ENCODE measurements at regions not wholly inside any gene's neighbourhood (a gene's known extent, or its start where the extent isn't known, plus 50 kb on each side); places are given as distances from the start of the nearest gene placed in this dataset.

GRCh38 chr1:57696043-57696442 is 272.2 kb upstream of the DAB1 start:
- no peak for DNase-seq

GRCh38 chr1:57686306-57686705 is 262.4 kb upstream of the DAB1 start:
- no peak for DNase-seq

DNA sequence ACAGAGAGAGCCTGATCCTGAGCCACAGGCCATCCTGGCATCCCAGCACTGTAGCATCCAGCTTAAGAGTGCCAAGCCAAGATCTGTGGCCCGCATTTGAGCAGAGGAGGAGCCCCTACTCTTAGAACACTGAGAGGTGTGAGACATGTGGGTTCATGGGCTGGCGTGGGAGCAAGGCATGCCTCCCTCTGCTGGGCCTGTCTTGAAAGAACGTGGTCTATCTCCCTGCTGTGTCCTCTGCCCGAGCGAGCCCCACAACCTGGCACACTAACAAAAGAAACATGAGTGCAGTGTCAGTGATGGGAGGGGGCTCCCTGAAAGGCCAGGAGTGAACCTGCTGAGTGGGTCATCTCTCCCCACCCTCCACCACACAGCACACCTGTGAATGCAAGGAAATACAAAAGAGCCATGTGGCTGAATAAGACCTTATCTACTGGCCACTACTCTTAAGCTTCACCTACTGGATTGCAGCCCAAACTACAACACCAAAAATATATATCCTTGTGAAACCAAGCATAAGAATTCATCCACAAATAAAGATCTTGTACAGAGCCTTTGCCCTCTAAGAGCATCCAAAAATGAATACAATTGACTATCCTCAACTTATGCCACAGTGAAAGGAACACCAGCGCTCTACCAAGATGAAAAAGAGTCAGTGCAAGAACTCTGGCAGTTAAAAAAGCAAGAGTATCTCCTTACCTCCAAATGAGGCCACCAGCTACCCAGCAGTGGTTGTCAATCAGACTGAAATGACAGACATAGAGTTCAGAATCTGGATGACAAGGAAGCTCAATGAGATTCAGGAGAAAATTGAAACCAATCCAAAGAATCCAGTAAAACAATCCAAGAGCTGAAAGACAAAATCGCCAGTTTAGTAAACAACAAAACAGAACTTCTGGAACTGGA is 259.4 kb upstream of the DAB1 start:
- DNase-seq, result no peak

DNA sequence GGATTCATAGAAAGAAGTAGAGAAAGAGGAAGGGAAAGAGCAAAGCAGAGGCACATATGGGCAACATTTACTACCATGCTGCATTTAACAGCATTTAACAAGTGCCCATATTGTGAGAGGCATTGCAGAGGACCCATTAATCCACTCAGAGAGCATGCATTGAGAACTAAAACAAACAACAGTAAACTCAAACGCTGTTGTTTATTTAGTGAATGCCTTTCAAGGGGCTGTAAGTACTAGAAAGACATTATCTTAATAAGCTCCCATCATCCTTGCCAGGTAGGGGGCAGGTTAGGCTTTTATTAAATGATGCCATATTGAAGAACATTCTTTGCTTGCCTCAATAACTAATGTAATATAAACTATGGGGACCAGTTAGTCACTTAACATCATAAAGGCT is 254.3 kb upstream of the DAB1 start:
- peak; percentile 64 to 73 for DNase-seq

DNA sequence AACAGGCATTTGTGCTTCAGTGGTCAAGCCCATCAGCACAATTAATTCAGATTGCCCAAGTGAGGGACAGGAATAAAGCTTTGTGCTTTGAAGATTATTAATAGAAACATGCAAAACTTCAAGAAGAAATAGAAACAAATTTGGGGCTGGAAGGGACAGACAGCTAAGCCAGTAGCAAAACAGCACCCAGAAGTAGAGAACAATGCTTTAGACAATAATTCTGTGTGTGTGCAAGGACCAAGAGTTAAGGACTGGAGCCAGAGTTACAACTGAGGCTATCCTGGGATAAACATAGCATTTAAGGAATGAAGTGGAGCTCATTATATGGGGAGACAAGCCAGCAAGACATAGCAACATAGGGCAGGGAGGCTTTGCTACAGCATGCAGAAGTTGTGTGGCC is 251.9 kb upstream of the DAB1 start:
- no peak for DNase-seq

GRCh38 chr1:57674801-57675200 is 250.9 kb upstream of the DAB1 start:
- no peak for DNase-seq

GRCh38 chr1:57672346-57673140 is 248.7 kb upstream of the DAB1 start:
- DNase-seq, result no peak

GRCh38 chr1:57671750-57672149 is 247.9 kb upstream of the DAB1 start:
- no peak for DNase-seq

GRCh38 chr1:57659804-57660203 is 235.9 kb upstream of the DAB1 start:
- no peak for DNase-seq

- DNase-seq, result no peak
Observed at GRCh38 chr1:57655161-57655560, 231.3 kb upstream of the DAB1 start.

DNA sequence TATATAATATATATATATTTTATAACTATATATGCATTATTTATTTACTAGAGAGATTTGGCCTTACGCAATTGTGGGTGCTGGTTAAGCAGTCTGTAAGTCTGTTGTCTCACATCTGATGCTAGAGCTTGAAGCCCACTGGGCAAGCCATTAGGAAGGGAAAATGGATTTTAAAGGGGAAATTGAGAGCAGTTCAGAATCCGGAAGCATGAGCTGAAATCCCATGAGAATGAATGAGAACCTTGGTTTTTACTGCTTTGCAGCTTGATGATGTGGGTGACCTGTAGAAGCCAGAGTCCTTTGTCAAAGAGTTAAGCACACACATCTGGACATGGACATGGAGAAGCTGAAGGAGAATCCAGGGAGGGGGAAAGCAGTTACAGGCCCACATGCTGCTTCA is 220.8 kb upstream of the DAB1 start:
- DNase-seq, result no peak

GRCh38 chr1:57638239-57638638 is 214.4 kb upstream of the DAB1 start:
- no peak for DNase-seq

GRCh38 chr1:57637155-57637554 is 213.3 kb upstream of the DAB1 start:
- no peak for DNase-seq

- no peak for DNase-seq
Observed at GRCh38 chr1:57633881-57634280, 210.0 kb upstream of the DAB1 start.

- DNase-seq, result no peak
Observed at GRCh38 chr1:57633056-57633455, 209.2 kb upstream of the DAB1 start.

DNA sequence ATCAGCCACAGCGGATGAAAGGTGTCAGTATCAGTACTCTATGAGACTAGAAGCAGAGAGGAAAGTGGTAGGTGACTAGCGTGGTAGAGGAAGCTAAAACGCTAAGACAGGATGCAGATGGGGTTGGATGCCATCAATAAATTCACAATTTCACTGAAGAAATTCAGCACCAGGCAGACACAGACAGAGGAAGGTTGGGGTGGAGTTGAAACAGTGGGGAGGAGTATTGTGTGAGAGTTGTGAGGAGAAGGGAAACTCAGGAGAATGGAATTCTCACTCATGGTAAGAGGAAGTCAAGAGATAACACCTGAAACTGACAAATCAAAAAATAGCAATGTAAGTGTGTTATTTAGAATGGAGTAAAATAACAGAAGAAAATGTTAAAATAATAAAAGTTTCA is 208.5 kb upstream of the DAB1 start:
- no peak for DNase-seq

DNA sequence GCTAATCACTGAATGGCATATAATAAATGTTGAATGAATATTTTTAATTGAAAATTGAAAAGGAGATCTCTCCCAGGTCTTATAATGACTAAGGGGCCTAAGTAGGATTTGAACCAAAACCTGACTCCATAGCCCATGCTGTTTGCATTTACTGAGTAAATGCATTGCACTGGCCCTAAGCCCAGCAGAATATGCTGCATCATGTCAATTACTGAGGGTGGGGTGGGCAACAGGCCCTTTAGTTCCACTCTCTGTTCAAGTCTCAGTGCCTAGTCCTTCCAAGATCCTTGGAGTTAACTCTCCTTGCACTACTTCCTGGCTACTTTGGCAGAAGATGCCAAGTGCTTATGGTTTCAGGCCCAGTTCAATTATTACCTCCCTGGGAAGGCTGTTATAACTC is 203.8 kb upstream of the DAB1 start:
- no peak for DNase-seq

DNA sequence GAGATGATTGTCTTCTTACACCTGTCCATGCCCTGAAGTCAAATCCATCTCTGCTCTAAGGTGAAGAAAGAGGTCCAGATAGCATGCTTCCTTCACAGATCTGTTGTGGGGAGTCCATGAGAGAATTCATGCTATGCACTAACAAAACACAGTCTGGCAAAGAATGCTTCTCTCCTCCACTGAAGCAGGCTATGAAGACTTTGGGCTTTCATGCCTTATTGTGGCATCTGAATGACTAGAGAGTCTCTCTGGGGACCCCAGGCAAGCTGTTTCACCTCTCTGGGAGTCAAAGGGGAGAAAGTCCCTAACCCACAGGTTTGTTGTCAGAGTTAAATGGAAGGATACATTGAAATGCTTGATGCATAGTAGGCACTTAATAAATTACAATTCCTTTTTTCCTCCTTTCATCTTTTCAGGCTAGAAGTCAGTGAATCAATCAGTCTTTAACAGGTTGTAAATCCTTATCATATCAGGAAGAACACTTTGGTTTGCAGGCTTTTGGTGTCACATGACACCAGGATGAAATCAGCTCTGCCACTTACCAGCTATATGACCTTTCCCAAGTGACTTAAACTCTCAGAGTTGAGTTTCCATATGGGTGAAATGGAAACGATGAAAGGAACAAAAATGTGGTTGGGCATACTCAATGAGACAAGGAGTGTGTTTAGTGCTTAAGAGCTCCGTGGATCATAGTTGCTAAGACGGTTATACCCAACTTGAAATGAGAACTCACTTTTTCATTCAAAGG is 200.1 kb upstream of the DAB1 start:
- DNase-seq, result peak; percentile 36 to 39

DNA sequence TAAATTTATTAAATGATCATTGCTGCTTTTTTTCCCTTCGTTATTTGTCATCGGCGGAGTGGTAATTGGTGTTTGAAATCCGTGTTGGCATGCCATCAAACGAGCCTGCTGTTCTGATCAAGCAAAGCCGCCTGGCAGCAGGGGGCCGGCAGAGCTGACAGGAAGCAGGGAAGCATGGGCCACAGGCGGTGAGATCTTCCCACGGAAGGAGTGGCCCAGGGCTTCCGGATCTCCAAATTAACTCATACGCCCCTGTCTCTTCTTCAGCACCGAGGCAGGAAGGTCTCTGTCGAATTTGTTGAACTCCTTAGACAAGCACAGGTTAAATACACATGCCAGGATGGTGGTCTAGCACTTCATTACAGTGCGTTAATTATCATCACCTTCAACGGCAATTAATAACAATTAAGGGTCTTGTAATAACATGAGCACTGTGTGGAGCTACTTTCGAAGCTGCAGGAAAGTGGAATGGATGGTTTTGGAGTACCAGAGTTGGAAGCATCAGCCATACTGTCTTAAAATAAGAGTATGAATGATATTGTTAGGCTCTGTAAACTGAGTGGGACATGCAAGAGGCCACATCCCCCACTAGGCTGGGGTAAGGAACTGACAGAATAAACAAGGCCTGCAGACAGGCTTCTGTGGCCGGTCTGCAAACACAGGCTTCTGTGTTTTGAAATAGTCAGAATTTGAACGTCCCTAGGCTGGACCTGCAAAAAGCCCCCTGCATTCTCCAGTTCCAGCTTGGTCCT is 199.4 kb upstream of the DAB1 start:
- no peak for DNase-seq

GRCh38 chr1:57621776-57622175 is 197.9 kb upstream of the DAB1 start:
- DNase-seq, result no peak

GRCh38 chr1:57620605-57621004 is 196.7 kb upstream of the DAB1 start:
- DNase-seq, result no peak

DNA sequence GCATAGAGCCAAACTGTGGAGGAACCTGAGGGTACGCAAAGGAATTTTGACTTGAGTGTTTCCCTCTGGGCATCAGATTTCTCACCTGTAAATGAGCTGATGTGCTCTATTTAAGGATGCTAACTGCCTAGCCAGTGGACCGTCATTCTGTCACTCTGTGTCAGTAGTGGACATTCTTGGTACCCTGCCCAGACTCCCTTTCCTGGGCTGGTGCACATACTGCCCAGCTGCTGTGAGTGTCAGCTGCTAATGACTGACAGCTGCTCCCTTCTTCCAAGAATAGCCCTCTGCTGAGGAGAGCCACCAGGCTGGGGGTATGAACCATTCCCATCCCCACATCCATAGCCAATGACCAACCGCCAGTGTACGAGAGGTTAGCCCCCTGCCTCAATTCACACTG is 193.1 kb upstream of the DAB1 start:
- no peak for DNase-seq

DNA sequence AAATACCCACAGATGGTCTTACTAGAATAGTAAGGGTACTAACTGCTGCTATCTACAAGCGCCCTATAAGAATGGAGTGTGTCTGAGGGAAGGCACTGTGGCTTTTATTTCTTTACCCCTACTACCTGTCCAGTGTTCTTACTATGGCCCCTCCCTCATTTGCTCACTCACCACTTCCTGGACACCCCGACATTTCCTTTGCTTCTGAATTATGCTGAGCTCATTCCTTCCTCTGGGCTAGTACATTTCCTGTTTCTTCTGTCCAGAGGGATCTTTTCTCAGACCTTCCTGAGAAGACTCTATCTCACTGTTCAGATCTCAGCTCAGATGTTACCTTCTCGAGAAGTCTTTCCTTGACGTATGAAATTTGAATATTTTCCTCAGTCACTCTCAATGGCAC is 192.1 kb upstream of the DAB1 start:
- no peak for DNase-seq

Measured in NCI-H187 (cell line).